SK-N-SH (cell line): ENCODE measurements at regions not wholly inside any gene's neighbourhood (a gene's known extent, or its start where the extent isn't known, plus 50 kb on each side); places are given as distances from the start of the nearest gene placed in this dataset.

Experiments used
- CTCF ChIA-PET: fragments of 300-600, 350-600 bp; formaldehyde crosslinking; extraction: SDS; loops from one replicate; lab custom pipeline; 2021; lab: Yijun Ruan, JAX
- POLR2A ChIA-PET: fragments of 350-600 bp; sonication (Branson Sonifier 250); formaldehyde crosslinking; extraction: SDS; loops from one replicate; lab custom pipeline; 2020; ENCODE audit warnings: antibody characterized with exemption, inconsistent platforms; lab: Yijun Ruan, JAX
- DNase-seq: peaks from one replicate; pipeline ENCODE4 v3.0.0; 2012
- H2AFZ ChIP-seq: fragments of 200-600 bp; sonication (generic); 2 replicates; pipeline ENCODE4 v1.8.1; 2016; ENCODE audit warnings: antibody characterized with exemption, mild to moderate bottlenecking, low read depth
- H3F3A ChIP-seq: fragments of 200-600 bp; sonication (generic); replicated peaks from 2 replicates; pipeline ENCODE3; 2016; ENCODE audit warnings: antibody characterized with exemption, mild to moderate bottlenecking; ENCODE audit not compliant: insufficient read depth
- H3K27ac ChIP-seq, 2 experiments: fragments of 200-500 bp in 1 of 2; fragments of 200-600 bp in 1 of 2; sonication (Bioruptor generic) in 1 of 2; sonication (generic), shearing (Covaris generic) in 1 of 2; 2 replicates each; pipeline versions ENCODE4 v1.5.1 to v1.6.1; 2014 to 2016; ENCODE audit warnings: low read depth in 2 of 2, inconsistent platforms in 1 of 2, low read length in 1 of 2, mild to moderate bottlenecking in 1 of 2, mixed read lengths in 1 of 2
- H3K27me3 ChIP-seq: fragments of 200-600 bp; sonication (generic), shearing (Covaris generic); 2 replicates; pipeline ENCODE4 v1.6.1; 2016; ENCODE audit warnings: mixed run types; ENCODE audit not compliant: insufficient read depth
- H3K36me3 ChIP-seq, 2 experiments: fragments of 200-500 bp in 1 of 2; fragments of 200-600 bp in 1 of 2; sonication (Bioruptor generic) in 1 of 2; sonication (generic) in 1 of 2; replicated peaks in 1 of 2; 2 replicates each; pipeline versions ENCODE3 to v1.5.1; 2014 to 2016; ENCODE audit warnings: low read length in 1 of 2, mild to moderate bottlenecking in 1 of 2; ENCODE audit not compliant: insufficient read depth in 2 of 2, control insufficient read depth in 1 of 2
- H3K4me1 ChIP-seq, 2 experiments: fragments of 200-500 bp in 1 of 2; fragments of 200-600 bp in 1 of 2; sonication (Bioruptor generic) in 1 of 2; sonication (generic), shearing (Covaris generic) in 1 of 2; 2 replicates each; pipeline versions ENCODE4 v1.5.1 to v1.6.1; 2014 to 2016; ENCODE audit warnings: low read depth in 1 of 2, low read length in 1 of 2, mixed run types in 1 of 2; ENCODE audit not compliant: insufficient read depth in 2 of 2, control insufficient read depth in 1 of 2
- H3K4me2 ChIP-seq: fragments of 200-600 bp; sonication (generic), shearing (Covaris generic); 2 replicates; pipeline ENCODE4 v1.6.1; 2017; ENCODE audit warnings: mixed run types
- H3K4me3 ChIP-seq, 2 experiments: fragments of 200-500 bp in 1 of 2; fragments of 200-600 bp in 1 of 2; sonication (Bioruptor generic) in 1 of 2; sonication (generic), shearing (Covaris generic) in 1 of 2; 2 replicates each; pipeline versions ENCODE4 v1.5.1 to v1.8.1; 2014 to 2016; ENCODE audit warnings: low read depth in 2 of 2, inconsistent platforms in 1 of 2, low read length in 1 of 2, mild to moderate bottlenecking in 1 of 2, mixed read lengths in 1 of 2, moderate library complexity in 1 of 2
- H3K79me2 ChIP-seq: fragments of 200-600 bp; sonication (generic); 2 replicates; pipeline ENCODE4 v1.8.1; 2017; ENCODE audit warnings: mild to moderate bottlenecking; ENCODE audit not compliant: insufficient read depth
- H3K9ac ChIP-seq: fragments of 200-600 bp; sonication (generic); 2 replicates; pipeline ENCODE4 v1.6.1; 2017; ENCODE audit warnings: mixed run types
- H3K9me2 ChIP-seq: fragments of 200-600 bp; sonication (generic); 2 replicates; pipeline ENCODE4 v1.6.1; 2017; ENCODE audit warnings: mixed run types
- H3K9me3 ChIP-seq: fragments of 200-600 bp; sonication (generic); 2 replicates; pipeline ENCODE4 v1.6.1; 2017; ENCODE audit warnings: mixed run types, mild to moderate bottlenecking, moderate library complexity
- H4K20me1 ChIP-seq: fragments of 200-600 bp; sonication (generic); 2 replicates; pipeline ENCODE4 v1.6.1; 2017; ENCODE audit warnings: mild to moderate bottlenecking, mixed run types; ENCODE audit not compliant: insufficient read depth
- JUND ChIP-seq: IDR thresholded peaks from 2 replicates; pipeline ENCODE4 v1.4.0; 2012
- MEF2A ChIP-seq: IDR thresholded peaks from 2 replicates; pipeline ENCODE4 v1.4.0; 2012; ENCODE audit warnings: low read depth, borderline replicate concordance
- MXI1 ChIP-seq: IDR thresholded peaks from 2 replicates; pipeline ENCODE4 v1.6.1; 2012; ENCODE audit warnings: mild to moderate bottlenecking, low read depth, low read length, improper control_type of control experiment
- RAD21 ChIP-seq: IDR thresholded peaks from 2 replicates; pipeline ENCODE4 v1.6.1; 2012; ENCODE audit warnings: mild to moderate bottlenecking, low read length
- SIN3A ChIP-seq: IDR thresholded peaks from 2 replicates; pipeline ENCODE4 v1.6.1; 2012; ENCODE audit warnings: low read depth, mild to moderate bottlenecking, low read length, moderate library complexity, borderline replicate concordance
- SMC3 ChIP-seq: IDR thresholded peaks from 2 replicates; pipeline ENCODE4 v1.6.1; 2012; ENCODE audit warnings: low read depth, low read length, improper control_type of control experiment
- TAF1 ChIP-seq: IDR thresholded peaks from 2 replicates; pipeline ENCODE4 v1.6.1; 2012; ENCODE audit warnings: low read depth, mild to moderate bottlenecking, low read length, moderate library complexity, borderline replicate concordance
- TEAD4 ChIP-seq: IDR thresholded peaks from 2 replicates; pipeline ENCODE4 v1.4.0; 2012; ENCODE audit warnings: mild to moderate bottlenecking, borderline replicate concordance; ENCODE audit not compliant: insufficient read depth
- WGBS: methylation state at CpG from one replicate; pipeline ENCODE4 v1.1.6; 2017; ENCODE audit warnings: low lambda C conversion rate; 5-methylcytosine and 5-hydroxymethylcytosine counted together
- TF ChIP-seq, protein P1 (sequence below): IDR thresholded peaks from 2 replicates; pipeline ENCODE4 v1.4.0; 2012; ENCODE audit warnings: low read depth, borderline replicate concordance
- TF ChIP-seq, protein P2 (sequence below): IDR thresholded peaks from 2 replicates; pipeline ENCODE4; 2012
- TF ChIP-seq, protein P3 (sequence below): fragments of 200-600 bp; sonication (generic); IDR thresholded peaks from 2 replicates; pipeline ENCODE4 v1.6.1; 2017; ENCODE audit warnings: antibody characterized with exemption, mild to moderate bottlenecking, moderate library complexity
- TF ChIP-seq, protein P4 (sequence below): IDR thresholded peaks from 2 replicates; pipeline ENCODE4 v1.6.1; 2012; ENCODE audit warnings: mild to moderate bottlenecking, low read depth, low read length, moderate library complexity

DNA sequence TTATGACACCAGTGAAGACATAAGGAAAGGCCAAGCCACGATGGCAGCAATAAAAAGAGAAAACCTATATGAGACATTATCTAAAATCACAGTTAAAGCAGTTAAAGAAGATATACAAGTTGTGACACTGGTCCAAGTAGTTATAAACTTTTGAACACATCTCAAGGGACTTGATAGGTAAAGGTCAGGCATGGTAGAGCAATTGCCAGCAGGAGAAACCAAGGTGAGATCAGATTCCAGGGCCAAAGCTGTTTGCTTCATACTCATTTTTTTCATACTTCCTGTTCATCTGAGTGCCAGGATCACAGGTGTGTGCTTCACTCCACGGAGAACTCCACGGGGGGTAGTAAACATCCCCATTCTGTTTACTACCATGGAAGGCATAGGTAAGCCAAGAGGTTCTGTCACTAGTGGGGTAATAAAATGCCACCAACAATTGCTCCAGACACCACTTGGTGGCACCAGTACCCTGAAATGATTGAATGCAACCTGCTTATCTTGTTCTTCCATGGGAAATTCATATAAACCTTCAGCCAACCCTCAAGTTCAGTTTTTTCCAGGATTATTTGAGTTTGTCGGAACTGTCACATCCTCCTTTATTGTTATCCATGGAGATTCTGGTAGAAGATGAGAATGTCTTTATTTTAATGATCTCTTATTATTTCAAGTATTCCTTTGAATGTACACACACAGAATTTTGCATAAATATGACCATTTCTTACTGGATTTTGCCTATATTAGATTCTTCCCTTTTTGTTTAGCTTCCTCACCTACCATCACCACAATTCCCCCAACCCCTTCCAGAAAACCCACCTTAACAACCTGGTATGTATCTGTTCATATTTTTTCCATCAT, 59.2 kb upstream of the TSPAN8 start:
- Histone ChIP-seq H3K27ac (no peak overlapping the region), H3K4me2 (no peak overlapping the region), H3K36me3 (no peaks in the 10 kb centered on the region), H3K79me2 (no peaks in the 10 kb centered on the region), H3K9ac (no peak overlapping the region), H3K4me1 (peaks cover 0 to 9% of the 10 kb centered on the region in 2 experiments; a peak in 2 of 4 replicates), H3K9me3 (no peaks in the 10 kb centered on the region), H3K4me3 (no peak overlapping the region), H2AFZ (no peak overlapping the region), H4K20me1 (no peaks in the 10 kb centered on the region), H3F3A (no peaks in the 10 kb centered on the region), H3K27me3 (no peaks in the 10 kb centered on the region), H3K9me2 (no peaks in the 10 kb centered on the region)
- WGBS: 34% methylated on average over 4 of the region's 4 CpGs
- DNase-seq: peak; percentile 13
- ChIA-PET POLR2A (no interaction called here), CTCF (interaction anchor here (0.6 to 5.4 kb wide), 21 partner anchors 9 to 530 kb away, joined by 3 to 29 read pairs (median 4); no protein-coding TSS in a partner anchor)
- no peak for TF ChIP-seq MXI1
- TF ChIP-seq RAD21: peak; percentile 80
- TF ChIP-seq SMC3: peak; percentile 53; the same call in 1 of the 2 replicates
- TF ChIP-seq, protein P1, sequence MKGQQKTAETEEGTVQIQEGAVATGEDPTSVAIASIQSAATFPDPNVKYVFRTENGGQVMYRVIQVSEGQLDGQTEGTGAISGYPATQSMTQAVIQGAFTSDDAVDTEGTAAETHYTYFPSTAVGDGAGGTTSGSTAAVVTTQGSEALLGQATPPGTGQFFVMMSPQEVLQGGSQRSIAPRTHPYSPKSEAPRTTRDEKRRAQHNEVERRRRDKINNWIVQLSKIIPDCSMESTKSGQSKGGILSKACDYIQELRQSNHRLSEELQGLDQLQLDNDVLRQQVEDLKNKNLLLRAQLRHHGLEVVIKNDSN: no peak
- no peak for TF ChIP-seq JUND
- TF ChIP-seq, protein P2, sequence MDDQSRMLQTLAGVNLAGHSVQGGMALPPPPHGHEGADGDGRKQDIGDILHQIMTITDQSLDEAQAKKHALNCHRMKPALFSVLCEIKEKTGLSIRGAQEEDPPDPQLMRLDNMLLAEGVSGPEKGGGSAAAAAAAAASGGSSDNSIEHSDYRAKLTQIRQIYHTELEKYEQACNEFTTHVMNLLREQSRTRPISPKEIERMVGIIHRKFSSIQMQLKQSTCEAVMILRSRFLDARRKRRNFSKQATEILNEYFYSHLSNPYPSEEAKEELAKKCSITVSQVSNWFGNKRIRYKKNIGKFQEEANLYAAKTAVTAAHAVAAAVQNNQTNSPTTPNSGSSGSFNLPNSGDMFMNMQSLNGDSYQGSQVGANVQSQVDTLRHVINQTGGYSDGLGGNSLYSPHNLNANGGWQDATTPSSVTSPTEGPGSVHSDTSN: no peak
- TF ChIP-seq, protein P3, sequence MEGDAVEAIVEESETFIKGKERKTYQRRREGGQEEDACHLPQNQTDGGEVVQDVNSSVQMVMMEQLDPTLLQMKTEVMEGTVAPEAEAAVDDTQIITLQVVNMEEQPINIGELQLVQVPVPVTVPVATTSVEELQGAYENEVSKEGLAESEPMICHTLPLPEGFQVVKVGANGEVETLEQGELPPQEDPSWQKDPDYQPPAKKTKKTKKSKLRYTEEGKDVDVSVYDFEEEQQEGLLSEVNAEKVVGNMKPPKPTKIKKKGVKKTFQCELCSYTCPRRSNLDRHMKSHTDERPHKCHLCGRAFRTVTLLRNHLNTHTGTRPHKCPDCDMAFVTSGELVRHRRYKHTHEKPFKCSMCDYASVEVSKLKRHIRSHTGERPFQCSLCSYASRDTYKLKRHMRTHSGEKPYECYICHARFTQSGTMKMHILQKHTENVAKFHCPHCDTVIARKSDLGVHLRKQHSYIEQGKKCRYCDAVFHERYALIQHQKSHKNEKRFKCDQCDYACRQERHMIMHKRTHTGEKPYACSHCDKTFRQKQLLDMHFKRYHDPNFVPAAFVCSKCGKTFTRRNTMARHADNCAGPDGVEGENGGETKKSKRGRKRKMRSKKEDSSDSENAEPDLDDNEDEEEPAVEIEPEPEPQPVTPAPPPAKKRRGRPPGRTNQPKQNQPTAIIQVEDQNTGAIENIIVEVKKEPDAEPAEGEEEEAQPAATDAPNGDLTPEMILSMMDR: peak; percentile 54

DNA sequence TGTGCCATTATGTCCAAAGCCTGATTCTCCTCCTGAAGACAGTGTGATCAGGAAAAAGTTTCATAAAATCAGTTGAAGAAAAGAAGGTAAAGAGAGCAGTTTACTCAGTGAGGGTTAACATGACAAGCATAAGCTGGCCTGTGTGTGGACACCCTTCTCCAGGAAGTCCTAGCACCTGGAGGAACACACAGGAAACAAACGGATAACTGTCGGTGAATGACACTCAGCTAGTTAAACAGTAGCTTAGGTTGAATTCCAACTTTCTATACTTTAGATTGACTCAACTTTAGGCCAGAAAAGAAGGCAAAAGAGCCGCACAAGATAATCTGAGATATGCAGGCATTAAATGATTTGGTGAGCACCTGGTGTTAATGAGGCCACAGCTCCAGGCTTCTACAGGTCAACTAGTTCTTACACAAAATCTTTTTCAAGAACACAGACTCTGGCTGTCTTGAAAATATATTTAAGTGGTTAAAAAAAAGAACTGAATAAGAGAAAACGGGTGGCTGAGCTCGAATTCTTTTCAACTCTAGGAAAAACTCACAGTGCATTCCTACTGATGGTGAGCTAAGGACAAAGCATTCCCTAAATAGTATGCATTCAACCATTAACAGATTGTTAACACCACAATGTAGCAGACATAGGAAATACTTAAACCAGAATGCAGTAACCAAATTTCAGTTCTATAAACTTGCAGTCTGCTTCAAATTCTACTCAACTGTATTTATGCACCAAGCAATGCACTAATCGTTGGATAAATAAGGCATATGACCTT, 56.9 kb upstream of the TSPAN8 start:
- no peak for DNase-seq
- Histone ChIP-seq H3K9ac (no peak overlapping the region), H3F3A (no peaks in the 10 kb centered on the region), H3K79me2 (no peaks in the 10 kb centered on the region), H3K4me3 (no peak overlapping the region), H3K4me2 (no peak overlapping the region), H2AFZ (no peak overlapping the region), H3K27ac (no peak overlapping the region), H3K9me3 (no peaks in the 10 kb centered on the region; the same call in 1 of the 2 replicates), H3K27me3 (no peaks in the 10 kb centered on the region), H3K36me3 (no peaks in the 10 kb centered on the region), H3K9me2 (no peaks in the 10 kb centered on the region), H3K4me1 (peaks cover 0 to 4% of the 10 kb centered on the region in 2 experiments; a peak in 2 of 4 replicates), H4K20me1 (no peaks in the 10 kb centered on the region)
- 58% methylated on average over 6 of the region's 6 CpGs for WGBS
- ChIA-PET POLR2A (no interaction called here), CTCF (interaction anchor here (0.8 to 5.4 kb wide), 3 partner anchors 21 to 200 kb away, joined by 3 to 29 read pairs (median 4); no protein-coding TSS in a partner anchor)
- TF ChIP-seq, protein P4, sequence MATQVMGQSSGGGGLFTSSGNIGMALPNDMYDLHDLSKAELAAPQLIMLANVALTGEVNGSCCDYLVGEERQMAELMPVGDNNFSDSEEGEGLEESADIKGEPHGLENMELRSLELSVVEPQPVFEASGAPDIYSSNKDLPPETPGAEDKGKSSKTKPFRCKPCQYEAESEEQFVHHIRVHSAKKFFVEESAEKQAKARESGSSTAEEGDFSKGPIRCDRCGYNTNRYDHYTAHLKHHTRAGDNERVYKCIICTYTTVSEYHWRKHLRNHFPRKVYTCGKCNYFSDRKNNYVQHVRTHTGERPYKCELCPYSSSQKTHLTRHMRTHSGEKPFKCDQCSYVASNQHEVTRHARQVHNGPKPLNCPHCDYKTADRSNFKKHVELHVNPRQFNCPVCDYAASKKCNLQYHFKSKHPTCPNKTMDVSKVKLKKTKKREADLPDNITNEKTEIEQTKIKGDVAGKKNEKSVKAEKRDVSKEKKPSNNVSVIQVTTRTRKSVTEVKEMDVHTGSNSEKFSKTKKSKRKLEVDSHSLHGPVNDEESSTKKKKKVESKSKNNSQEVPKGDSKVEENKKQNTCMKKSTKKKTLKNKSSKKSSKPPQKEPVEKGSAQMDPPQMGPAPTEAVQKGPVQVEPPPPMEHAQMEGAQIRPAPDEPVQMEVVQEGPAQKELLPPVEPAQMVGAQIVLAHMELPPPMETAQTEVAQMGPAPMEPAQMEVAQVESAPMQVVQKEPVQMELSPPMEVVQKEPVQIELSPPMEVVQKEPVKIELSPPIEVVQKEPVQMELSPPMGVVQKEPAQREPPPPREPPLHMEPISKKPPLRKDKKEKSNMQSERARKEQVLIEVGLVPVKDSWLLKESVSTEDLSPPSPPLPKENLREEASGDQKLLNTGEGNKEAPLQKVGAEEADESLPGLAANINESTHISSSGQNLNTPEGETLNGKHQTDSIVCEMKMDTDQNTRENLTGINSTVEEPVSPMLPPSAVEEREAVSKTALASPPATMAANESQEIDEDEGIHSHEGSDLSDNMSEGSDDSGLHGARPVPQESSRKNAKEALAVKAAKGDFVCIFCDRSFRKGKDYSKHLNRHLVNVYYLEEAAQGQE: no peak
- TF ChIP-seq TAF1 (no peak), TEAD4 (no peak), SIN3A (no peak), MEF2A (no peak)
- TF ChIP-seq, protein P1: no peak
- TF ChIP-seq, protein P3: no peak
